Stimulated activated CD4-positive, alpha-beta T cell treated with anti-CD3 and anti-CD28 coated beads, TNF-alpha, amount 100 ng/mL, for 48 hours (primary cell): ENCODE measurements at regions not wholly inside any gene's neighbourhood (a gene's known extent, or its start where the extent isn't known, plus 50 kb on each side); places are given as distances from the start of the nearest gene placed in this dataset.

Experiments
- DNase-seq, 3 donors: peaks; one replicate each; pipeline ENCODE4 v3.0.0-alpha.2; 2020; ENCODE audit warnings: low read depth in 3 of 3

GRCh38 chr2:120898496-120898895 lies 162.8 kb downstream of the GLI2 start:
- DNase-seq, result no peak

- no peak for DNase-seq
Observed at GRCh38 chr2:120898961-120899750, 163.5 kb downstream of the GLI2 start.

GRCh38 chr2:120899771-120900170 lies 164.1 kb downstream of the GLI2 start:
- no peak for DNase-seq

GRCh38 chr2:120901201-120901600 lies 165.5 kb downstream of the GLI2 start:
- no peak for DNase-seq

GRCh38 chr2:120902592-120902991 lies 166.9 kb downstream of the GLI2 start:
- DNase-seq, result no peak

- DNase-seq, result no peak
Observed at GRCh38 chr2:120904379-120904778, 168.7 kb downstream of the GLI2 start.

- DNase-seq, result no peak
Observed at GRCh38 chr2:120904830-120905234, 169.2 kb downstream of the GLI2 start.

GRCh38 chr2:120905298-120905697 lies 169.6 kb downstream of the GLI2 start:
- DNase-seq, result no peak

GRCh38 chr2:120905824-120906571 lies 170.3 kb downstream of the GLI2 start:
- DNase-seq, result no peak

- no peak for DNase-seq
Observed at GRCh38 chr2:120906914-120907313, 171.2 kb downstream of the GLI2 start.

- DNase-seq, result no peak
Observed at GRCh38 chr2:120907822-120908221, 172.2 kb downstream of the GLI2 start.

- no peak for DNase-seq
Observed at GRCh38 chr2:120908314-120908975, 172.8 kb downstream of the GLI2 start.

GRCh38 chr2:120909102-120909501 lies 173.4 kb downstream of the GLI2 start:
- DNase-seq, result no peak

- no peak for DNase-seq
Observed at GRCh38 chr2:120910164-120910563, 174.5 kb downstream of the GLI2 start.

GRCh38 chr2:120910956-120911951 lies 175.6 kb downstream of the GLI2 start:
- DNase-seq, result no peak

- DNase-seq, result no peak
Observed at GRCh38 chr2:120912101-120912985, 176.7 kb downstream of the GLI2 start.

- DNase-seq, result no peak
Observed at GRCh38 chr2:120913972-120914838, 178.5 kb downstream of the GLI2 start.

- DNase-seq, result no peak
Observed at GRCh38 chr2:120914839-120915521, 179.3 kb downstream of the GLI2 start.

GRCh38 chr2:120915670-120916069 lies 180.0 kb downstream of the GLI2 start:
- DNase-seq, result no peak
